IPS-20b (cell line): ENCODE measurements at regions not wholly inside any gene's neighbourhood (a gene's known extent, or its start where the extent isn't known, plus 50 kb on each side); places are given as distances from the start of the nearest gene placed in this dataset.

Experiments
- H3K27ac ChIP-seq: one replicate; pipeline ENCODE4 v1.5.1; 2013; ENCODE audit warnings: low read length
- H3K27me3 ChIP-seq: 2 replicates; pipeline ENCODE4 v1.6.1; 2013; ENCODE audit warnings: mild to moderate bottlenecking, low read length, inconsistent platforms; ENCODE audit not compliant: insufficient read depth
- H3K36me3 ChIP-seq: 2 replicates; pipeline ENCODE4 v1.6.1; 2013; ENCODE audit warnings: low read depth, mild to moderate bottlenecking, inconsistent platforms, low read length, moderate library complexity; ENCODE audit not compliant: insufficient read depth
- H3K4me1 ChIP-seq: 2 replicates; pipeline ENCODE4 v1.6.1; 2013; ENCODE audit warnings: mild to moderate bottlenecking, control low read depth, inconsistent platforms, low read length, moderate library complexity; ENCODE audit not compliant: insufficient read depth
- H3K4me3 ChIP-seq: 2 replicates; pipeline ENCODE4 v1.5.1; 2013; ENCODE audit warnings: mild to moderate bottlenecking, low read length, inconsistent platforms
- H3K9ac ChIP-seq: 2 replicates; pipeline ENCODE4 v1.6.1; 2013; ENCODE audit warnings: low read depth, mild to moderate bottlenecking, inconsistent platforms, low read length, moderate library complexity
- H3K9me3 ChIP-seq: 2 replicates; pipeline ENCODE4 v1.6.1; 2013; ENCODE audit warnings: mild to moderate bottlenecking, low read depth, low read length, inconsistent platforms; ENCODE audit not compliant: insufficient read depth

DNA sequence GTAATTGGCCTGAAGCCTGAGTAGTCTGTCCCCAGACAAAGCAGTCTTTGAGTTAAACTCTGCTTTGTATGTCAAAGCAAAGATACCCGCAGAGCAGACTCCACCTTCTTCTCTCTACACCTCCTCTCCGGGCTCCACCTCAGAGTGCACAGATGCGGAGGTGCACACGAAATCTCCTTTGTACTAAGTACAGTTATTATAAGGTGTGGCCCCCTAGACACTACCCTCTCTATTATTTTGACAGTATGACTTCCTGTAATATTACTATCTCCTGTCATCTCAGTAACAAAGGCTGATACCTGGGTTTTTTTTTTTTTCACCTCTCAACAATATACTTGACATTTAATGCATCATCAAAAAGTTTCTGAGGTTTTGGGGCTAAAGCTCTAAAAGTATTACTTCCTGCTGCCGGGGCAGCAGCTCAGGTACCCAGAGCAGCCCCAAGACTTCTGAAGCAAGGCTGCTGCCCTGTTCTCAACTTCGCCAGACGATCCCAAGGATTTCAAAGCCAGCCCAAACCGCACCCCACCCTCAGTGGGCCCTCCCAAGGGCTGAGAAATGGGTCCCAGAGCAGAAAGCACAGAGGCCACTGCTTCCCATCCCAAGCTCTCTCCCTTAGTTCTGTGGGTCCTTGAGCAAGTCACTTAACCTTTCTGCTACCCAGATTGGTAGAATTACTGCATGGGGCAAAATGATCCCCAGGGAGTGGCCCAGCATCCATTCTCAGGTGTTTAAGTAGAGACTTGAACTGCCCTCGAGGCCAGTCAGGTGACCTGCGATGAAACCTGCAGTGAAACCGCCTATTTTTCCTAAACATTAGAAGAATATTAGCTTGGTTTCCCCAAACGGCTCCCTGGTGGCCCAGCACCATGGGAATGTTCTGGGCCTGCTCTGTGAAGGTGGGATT is 180.6 kb downstream of the FOXO1 start:
- H3K9me3 ChIP-seq: no peaks in the 10 kb centered on the region
- H3K9ac ChIP-seq: no peak overlapping the region
- no peaks in the 10 kb centered on the region for H3K27me3 ChIP-seq
- H3K4me1 ChIP-seq: peaks cover 15% of the 10 kb centered on the region; the same call in 1 of the 2 replicates
- no peaks in the 10 kb centered on the region for H3K36me3 ChIP-seq
- H3K4me3 ChIP-seq: no peak overlapping the region
- H3K27ac ChIP-seq: no peak overlapping the region

DNA sequence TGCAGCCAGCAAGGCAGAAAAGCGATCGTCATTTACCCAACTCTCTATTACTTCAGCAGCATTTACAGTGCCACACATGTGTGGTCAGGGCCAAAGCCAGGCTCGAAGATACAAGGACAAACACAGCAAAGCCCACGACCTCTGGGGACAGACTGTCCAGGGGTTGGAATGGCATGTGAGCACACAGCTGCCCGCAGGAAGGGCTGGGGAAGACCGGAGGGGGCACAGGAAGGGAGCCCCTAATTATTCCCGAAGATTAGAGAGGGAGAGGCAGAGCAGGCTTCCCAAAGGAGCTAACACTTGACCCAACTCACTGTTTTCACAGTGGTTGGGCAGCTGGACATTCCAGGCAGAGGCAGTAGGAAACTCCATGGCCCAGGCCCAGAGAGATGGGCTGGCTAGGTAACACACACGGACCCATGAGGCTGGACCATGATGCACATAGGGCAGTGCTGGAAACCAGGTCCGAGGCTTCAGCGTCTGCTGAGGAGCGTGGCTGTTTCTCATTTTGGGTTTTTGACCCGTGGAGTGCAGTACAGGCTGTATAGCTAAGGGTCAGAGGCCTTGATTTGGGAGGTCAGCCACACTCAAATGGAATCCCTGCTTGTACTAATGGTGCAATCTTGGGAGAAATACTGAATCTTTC is 179.8 kb downstream of the FOXO1 start:
- Histone ChIP-seq H3K4me1 (peaks cover 10% of the 10 kb centered on the region; the same call in 1 of the 2 replicates), H3K36me3 (no peaks in the 10 kb centered on the region), H3K27ac (no peak overlapping the region), H3K9ac (no peak overlapping the region), H3K27me3 (no peaks in the 10 kb centered on the region), H3K4me3 (no peak overlapping the region), H3K9me3 (no peaks in the 10 kb centered on the region)

DNA sequence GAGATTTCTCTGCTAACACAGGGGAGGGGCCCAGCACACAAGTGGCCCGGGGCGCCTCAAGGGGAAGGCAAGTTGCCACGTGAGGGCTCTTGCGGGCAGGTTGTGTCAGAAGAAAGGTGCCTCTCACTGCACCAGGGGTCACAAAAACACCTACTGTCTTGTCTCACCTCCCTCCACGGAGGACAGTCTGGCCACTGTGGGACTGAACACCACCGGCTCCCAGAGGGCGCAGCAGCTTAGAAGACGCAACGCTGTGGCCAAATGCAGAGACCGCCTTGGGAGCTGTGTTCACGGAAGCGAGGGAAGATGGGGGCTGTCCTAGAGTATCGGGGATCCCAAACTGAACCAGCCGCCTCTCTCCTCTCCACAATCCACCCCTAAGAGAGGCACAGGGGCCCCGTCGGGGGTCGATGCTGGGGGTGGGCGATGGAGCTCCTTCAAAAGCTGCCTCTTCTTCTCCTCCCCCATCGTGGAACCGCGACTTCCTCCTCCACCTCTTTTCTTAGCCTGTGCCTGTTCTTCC is 177.5 kb downstream of the FOXO1 start:
- H3K36me3 ChIP-seq: no peaks in the 10 kb centered on the region
- no peak overlapping the region for H3K27ac ChIP-seq
- no peak overlapping the region for H3K9ac ChIP-seq
- H3K4me1 ChIP-seq: peaks cover 9% of the 10 kb centered on the region; the same call in 1 of the 2 replicates
- H3K9me3 ChIP-seq: no peaks in the 10 kb centered on the region
- H3K27me3 ChIP-seq: no peaks in the 10 kb centered on the region
- H3K4me3 ChIP-seq: no peak overlapping the region

DNA sequence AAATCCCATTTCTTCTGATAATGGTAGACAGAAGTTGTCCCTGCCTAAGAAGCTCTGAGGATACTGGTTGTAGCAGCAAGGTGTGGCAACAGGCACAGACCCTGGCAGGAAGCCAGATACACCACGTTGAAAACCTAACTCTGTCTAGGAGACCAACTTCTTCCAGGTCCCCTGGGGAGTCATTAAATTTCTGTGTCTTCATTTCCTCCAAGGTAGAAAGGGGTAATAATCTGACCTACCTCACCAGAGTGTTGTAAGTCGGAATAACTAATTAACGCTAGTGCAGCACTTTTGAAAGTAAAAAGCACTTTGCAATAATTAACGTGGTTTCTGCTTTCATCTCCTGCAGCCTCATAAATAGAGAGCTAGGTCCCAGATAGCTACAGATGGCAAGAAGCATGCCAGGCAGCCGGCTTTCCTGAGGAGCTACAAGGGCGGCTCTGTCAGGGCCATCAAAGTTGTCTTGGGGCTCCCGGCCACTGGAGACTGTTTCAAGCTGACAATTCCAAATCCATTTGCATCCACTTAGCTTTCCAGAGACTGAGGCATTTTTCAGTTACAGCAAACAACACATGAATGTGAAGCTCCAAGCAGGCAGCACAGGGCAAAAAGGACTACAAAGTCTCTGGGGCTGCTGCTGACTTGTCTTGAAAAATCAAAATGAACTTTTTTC is 176.2 kb downstream of the FOXO1 start:
- Histone ChIP-seq H3K9me3 (no peaks in the 10 kb centered on the region), H3K27ac (no peak overlapping the region), H3K9ac (no peak overlapping the region), H3K27me3 (no peaks in the 10 kb centered on the region), H3K36me3 (no peaks in the 10 kb centered on the region), H3K4me1 (peaks cover 14% of the 10 kb centered on the region), H3K4me3 (no peak overlapping the region)

DNA sequence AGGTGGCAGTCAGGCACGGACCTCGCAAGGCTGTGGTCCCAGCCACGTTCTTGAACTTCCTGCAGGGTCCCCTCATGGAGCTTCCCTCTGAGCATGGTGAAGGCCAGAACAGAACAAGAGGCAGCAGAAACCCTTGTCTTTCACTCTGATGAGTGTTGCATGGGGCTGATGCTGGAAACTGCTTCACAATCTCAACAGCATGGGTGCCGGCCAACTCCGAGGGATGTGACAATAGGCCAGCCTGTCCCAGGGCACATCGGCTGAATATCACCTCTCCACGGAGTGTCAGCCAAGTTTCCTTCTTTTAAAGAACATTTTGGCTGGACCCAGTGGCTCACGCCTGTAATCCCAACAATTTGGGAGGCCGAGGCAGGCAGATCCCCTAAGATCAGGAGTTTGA is 173.9 kb downstream of the FOXO1 start:
- Histone ChIP-seq H3K4me1 (peaks cover 6% of the 10 kb centered on the region; the same call in 1 of the 2 replicates), H3K9ac (no peak overlapping the region), H3K27me3 (no peaks in the 10 kb centered on the region), H3K4me3 (no peak overlapping the region), H3K36me3 (no peaks in the 10 kb centered on the region), H3K27ac (no peak overlapping the region), H3K9me3 (no peaks in the 10 kb centered on the region)

DNA sequence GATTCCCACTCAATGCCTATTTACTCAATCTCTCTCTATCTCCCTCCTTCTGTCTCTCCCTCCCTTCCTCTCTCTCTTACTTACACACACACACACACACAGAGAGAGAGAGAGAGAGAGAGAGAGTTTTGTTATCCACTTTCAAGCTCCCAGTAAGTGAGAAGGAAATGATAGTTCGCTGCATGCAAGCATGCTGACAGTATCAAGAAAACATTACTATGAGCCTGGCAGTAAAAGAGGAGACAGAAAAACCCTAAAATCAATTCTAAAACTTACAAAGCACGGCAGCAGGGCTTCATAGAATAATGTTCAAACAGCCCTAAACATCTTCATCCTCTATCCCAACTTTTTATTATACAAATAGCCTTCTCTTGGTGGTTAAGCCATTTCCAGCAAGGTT is 171.9 kb downstream of the FOXO1 start:
- H3K27me3 ChIP-seq: no peaks in the 10 kb centered on the region
- H3K4me1 ChIP-seq: peaks cover 6% of the 10 kb centered on the region; the same call in 1 of the 2 replicates
- no peak overlapping the region for H3K4me3 ChIP-seq
- H3K9me3 ChIP-seq: no peaks in the 10 kb centered on the region
- no peaks in the 10 kb centered on the region for H3K36me3 ChIP-seq
- no peak overlapping the region for H3K27ac ChIP-seq
- H3K9ac ChIP-seq: peak overlapping the region; percentile 31; the same call in 1 of the 2 replicates

DNA sequence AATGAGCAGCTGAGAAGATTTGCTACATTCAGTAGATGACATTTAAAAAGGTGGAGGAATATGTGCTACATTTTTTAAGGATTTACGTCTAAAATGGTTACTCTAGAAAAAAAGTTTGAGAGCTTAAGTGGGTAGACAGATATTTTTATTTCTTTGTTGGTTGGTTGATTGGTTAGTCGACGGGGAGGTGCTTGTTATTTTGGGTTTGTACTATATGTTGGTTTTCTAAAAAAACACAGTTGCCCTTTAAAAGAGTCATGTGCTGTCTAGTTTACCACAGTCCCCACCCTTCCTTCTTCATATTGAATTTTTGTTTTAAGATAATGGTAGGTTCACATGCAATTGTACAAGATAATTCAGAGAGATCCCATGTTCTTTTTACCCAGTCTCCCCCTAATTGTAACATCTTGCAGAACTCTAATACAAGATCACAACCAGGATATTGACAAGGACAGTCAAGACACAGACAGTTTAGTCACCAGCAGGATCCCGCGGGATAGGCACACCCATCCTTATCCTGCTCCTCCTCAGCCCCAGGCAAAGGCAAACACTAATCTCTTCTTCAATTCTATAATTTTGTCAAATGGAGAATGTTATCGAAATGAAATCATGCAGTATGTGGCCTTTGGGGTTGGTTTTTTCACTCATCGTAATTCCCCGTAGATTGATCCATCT is 171.4 kb downstream of the FOXO1 start:
- Histone ChIP-seq H3K27ac (no peak overlapping the region), H3K4me3 (no peak overlapping the region), H3K9ac (no peak overlapping the region), H3K4me1 (peaks cover 6% of the 10 kb centered on the region; the same call in 1 of the 2 replicates), H3K27me3 (no peaks in the 10 kb centered on the region), H3K9me3 (no peaks in the 10 kb centered on the region), H3K36me3 (no peaks in the 10 kb centered on the region)

DNA sequence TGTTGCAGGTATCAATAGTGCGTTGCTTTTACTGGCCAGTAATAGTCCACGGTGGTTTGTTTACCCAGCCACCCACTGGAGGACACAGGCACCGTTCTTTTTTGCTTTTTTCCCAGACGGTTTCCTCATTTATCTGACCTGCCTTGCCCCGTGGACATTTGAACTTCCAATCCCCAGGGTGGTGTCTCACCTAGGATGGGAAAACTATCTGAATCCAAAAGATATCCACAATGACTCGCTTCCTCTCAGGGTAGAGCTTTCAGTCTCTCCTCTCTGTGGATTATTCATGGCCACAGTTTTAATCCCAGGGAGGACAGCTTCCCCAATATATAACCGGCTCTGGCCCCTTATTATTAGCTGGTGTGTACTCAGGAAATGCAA is 170.8 kb downstream of the FOXO1 start:
- H3K9ac ChIP-seq: no peak overlapping the region
- H3K9me3 ChIP-seq: no peaks in the 10 kb centered on the region
- no peak overlapping the region for H3K27ac ChIP-seq
- peaks cover 6% of the 10 kb centered on the region; the same call in 1 of the 2 replicates for H3K4me1 ChIP-seq
- H3K4me3 ChIP-seq: no peak overlapping the region
- H3K36me3 ChIP-seq: no peaks in the 10 kb centered on the region
- no peaks in the 10 kb centered on the region for H3K27me3 ChIP-seq

DNA sequence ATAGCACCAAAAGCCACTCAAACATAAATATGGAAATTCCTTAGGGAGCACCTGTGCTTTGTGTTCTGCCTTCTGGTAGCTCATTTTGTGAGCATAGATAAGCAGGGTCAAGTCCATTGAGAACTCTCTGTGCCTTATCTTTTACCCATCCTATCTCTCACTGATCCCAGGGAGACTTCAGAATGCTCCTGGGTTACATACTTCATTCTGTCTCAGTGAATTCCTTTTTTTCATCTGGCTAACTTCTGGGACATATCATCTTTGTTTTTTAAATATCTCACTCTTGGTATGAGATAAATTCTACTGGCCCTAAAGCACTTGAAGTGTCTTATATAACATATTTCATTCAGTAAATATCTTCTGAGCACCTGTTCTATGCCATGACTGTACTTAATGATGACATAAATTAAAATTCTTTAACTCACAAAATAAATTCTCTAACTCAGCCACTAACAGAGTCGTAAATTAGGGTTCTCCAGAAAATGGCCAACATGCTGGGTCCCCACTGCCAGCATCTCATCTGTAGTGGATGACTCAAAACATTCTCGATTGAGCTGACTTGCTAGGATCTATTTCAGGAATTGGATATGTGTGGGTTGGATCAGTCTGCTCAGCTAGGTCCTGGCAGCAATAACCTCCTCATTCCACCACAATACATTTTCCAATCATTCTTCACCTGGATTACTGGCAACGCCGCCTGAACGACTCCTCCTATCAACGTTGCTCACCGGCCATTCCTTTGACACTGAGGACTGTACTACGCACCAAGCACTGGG is 170.2 kb downstream of the FOXO1 start:
- Histone ChIP-seq H3K9me3 (no peaks in the 10 kb centered on the region), H3K36me3 (no peaks in the 10 kb centered on the region), H3K27me3 (no peaks in the 10 kb centered on the region), H3K4me3 (no peak overlapping the region), H3K4me1 (peaks cover 6% of the 10 kb centered on the region; the same call in 1 of the 2 replicates), H3K9ac (no peak overlapping the region), H3K27ac (no peak overlapping the region)

DNA sequence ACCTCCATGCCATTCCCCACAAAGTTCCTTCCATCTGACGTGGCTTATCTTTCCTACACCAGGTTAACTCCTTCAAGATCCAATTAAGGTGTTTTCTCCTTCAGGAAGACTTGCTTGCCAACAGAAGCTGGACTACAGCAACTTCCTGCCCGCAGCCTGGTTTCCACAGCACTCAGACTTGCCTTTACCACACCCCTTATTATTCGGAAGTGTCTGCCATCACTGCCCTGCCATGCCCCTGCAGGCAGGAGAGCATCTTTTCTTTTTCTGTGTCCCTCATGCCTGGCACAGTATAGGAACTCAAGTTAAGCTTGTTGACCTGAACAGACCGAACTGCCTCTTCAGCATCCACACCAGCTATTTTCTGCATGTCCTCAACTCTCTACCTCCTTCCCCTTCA is 168.0 kb downstream of the FOXO1 start:
- H3K9me3 ChIP-seq: no peaks in the 10 kb centered on the region
- H3K27me3 ChIP-seq: no peaks in the 10 kb centered on the region
- H3K4me1 ChIP-seq: peaks cover 6% of the 10 kb centered on the region; the same call in 1 of the 2 replicates
- no peak overlapping the region for H3K27ac ChIP-seq
- H3K9ac ChIP-seq: no peak overlapping the region
- H3K36me3 ChIP-seq: no peaks in the 10 kb centered on the region
- no peak overlapping the region for H3K4me3 ChIP-seq
